ENCODE measurements at regions not wholly inside any gene's neighbourhood (a gene's known extent, or its start where the extent isn't known, plus 50 kb on each side); places are given as distances from the start of the nearest gene placed in this dataset.

DNA sequence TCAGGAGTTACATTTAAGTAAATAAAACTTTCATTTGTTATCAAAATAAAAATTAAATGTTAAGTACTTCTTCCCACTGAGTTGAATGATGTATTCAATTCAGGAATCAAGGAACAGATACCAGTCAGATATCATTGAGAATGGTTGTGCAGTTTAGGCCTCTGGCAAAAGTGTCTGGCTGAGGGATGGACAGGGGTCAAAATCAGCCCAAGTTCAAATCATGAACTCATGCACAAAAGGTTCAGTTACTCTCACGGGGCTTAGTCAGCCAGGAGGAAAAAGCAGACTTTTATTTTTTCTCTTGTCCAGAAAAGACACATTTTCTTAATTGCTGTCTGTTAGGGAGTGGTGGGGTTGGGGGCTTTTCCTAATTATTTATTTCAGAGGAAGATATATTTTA is 166.3 kb downstream of the RASSF9 start:
- no peak for DNase-seq (ENCODE audit: low read depth in 2 of 3, low spot score in 1 of 3)

DNA sequence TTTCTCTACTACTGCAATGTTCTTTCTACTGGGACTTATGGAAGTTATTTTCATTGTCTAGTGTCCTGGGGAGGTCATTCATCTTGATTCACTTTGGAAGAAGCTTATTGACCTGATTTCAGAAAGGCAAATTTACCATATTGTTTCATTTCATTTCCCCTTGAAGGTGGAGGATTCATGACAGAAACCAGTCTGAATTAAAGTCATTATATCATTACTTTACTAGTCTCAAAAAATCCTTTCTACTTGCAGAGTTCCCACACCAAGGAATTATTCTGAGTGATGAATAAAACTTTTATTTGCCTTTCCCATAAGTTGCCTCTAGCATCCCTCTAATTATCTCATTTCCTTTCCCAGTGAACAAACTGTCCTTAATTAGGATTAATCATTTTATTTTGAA is 163.8 kb downstream of the RASSF9 start:
- DNase-seq (ENCODE audit: low read depth in 2 of 3, low spot score in 1 of 3) = no peak

DNA sequence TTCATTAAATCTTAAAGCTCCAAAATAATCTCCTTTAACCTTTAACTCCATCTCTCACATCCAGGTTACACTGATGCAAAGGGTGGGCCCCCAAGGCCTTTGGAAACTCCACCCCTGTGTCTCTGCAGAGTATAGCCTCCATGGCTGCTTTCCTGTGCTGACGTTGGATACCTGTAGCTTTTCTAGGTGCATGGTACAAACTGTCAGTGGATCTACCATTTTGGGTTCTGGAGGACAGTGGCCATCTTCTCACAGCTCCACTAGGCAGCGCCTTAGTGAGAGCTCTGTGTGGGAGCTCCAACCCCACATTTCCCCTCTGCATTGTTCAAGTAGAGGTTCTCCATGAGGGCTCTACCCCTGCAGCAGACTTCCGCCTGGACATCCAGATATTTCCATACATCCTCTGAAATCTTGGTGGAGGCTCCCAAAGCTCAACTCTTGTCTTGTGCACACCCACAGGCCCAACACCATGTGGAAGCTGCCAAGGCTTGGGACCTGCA is 162.2 kb downstream of the RASSF9 start:
- no peak for DNase-seq (ENCODE audit: low read depth in 2 of 3, low spot score in 1 of 3)

DNA sequence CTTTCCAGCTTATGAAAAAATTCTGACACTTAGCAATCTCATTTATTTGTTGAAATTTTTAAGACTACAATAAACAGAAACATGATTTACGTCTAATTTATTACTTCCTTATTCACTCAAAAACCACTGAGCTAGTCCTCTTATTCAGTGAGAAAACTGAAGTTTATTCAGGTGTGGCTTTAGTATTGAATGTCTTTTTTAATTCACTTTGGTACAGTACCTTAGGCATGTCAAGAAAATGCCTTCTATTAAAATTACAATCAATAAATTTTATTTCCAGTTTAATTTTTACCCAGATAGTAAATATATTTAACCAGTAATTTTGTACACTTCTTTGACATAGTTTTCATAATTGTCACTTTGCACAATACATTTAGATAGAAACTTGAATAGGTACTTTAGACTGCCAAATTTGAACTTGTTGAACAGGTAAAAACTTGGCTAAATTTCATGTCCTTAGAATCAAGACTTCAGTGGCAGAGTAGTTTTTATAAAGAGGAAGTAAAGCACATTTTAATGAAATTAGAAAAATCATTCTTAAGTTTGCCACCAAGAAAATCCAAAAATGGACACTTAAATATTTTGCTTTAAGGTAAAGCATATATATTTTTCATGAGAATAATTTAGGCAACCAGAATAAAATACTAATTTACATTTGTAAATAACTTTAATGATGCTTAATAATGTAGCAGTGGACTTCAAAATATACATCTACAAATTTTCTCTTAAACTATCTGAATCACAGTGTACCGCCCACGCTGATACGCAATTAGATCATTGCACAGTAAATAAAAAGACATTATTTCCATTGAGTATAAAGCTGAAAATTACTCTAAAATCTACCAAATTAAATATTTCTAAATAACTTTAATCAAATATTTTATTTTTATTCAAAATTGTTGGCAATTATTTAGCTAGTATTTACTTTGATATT is 159.1 kb downstream of the RASSF9 start:
- no peak for DNase-seq (ENCODE audit: low read depth in 2 of 3, low spot score in 1 of 3)

DNA sequence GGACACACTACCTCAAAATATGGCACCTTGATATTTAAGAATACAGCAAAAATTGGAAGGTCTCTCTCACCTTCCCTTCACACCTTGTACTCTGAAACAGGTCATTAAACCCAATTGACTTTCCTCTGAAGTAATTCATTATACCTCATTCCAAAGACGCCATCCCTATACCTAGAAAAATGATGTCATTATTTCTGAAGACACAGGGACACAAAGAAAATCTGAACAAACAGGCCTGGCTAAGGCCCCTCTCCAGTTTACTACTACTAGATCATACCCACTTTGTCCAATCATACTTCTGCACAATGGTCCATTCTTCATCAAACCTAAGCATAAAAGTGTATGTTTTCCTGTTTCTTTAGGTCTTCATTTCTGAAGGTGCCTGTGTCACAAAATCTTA is 156.9 kb downstream of the RASSF9 start:
- no peak for DNase-seq (ENCODE audit: low read depth in 2 of 3, low spot score in 1 of 3)

DNA sequence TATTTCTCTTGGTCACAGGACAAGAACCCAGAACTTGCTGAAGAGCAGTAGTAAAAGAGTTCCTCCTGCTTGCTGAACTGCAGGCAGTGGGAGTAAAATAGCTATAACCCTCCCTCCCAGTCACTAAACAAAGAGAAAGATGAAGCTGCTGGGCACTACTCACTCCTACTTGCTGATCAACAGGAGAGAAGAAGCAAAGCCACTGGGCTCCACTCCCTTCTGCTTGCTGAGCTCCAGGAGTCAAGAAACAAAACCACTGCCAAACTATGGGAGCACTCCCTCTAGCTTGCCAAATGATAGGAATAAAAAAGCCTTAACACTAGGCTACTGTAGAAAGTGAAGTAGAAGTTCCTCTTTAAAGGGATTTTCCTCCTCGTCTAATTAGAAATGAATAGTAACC is 155.3 kb downstream of the RASSF9 start:
- no peak for DNase-seq (ENCODE audit: low read depth in 2 of 3, low spot score in 1 of 3)

DNA sequence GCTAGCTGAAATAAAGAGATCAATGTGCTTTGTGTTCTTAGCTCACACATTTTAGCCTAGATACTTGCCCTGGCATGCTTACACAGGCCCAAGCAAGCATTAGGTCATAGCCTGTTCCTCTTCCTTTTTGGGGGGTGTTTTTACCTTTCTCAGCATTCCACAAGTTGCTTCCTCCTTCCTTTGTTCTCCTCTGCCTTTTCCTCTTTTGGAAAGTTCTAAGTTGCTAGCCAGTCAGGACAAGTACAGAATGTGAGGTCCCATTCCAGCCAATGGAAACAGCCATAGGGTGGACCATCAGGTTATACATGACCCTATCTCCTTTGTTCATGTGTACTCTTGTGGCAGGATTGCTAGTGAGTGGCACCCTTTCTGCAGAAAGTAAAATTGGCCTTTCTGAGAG is 154.9 kb downstream of the RASSF9 start:
- DNase-seq (ENCODE audit: low read depth in 2 of 3, low spot score in 1 of 3) = no peak

DNA sequence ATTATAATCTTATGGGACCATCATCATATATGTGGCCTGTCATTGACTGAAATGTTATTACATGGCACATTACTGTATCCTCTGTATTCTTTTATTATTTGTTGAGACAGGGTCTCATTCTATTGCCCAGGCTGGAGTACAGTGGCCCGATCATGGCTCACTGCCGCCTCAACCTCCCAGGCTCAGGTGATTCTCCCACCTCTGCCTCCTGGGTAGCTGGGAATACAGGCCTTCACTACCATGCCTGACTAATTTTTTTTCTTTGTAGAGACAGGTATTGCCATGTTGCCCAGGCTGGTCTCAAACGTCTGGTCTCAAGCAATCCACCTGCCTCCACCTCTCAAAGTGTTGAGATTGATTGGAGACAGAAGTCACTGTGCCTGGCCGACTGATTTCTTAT is 153.2 kb downstream of the RASSF9 start:
- no peak for DNase-seq (ENCODE audit: low read depth in 2 of 3, low spot score in 1 of 3)

DNA sequence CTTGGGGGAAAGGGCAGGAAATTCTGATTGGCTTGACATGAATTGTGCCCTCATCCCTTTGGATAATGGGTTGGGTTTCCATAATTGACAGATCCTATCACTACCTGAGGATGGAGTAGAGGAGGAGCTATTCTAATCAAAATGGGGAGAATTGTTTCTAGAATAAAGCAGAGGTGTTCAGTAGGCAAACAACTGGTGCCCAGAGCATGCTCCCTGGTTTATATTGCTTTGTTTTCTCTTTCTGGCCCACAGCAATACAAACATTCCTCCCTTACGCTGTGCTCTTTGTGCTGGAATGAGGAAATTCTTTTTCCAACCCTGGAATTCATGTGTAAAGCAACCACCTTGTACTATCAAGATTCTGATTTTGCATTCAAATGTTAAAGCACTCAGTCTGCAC is 147.4 kb downstream of the RASSF9 start:
- DNase-seq (ENCODE audit: low read depth in 2 of 3, low spot score in 1 of 3) = no peak

DNA sequence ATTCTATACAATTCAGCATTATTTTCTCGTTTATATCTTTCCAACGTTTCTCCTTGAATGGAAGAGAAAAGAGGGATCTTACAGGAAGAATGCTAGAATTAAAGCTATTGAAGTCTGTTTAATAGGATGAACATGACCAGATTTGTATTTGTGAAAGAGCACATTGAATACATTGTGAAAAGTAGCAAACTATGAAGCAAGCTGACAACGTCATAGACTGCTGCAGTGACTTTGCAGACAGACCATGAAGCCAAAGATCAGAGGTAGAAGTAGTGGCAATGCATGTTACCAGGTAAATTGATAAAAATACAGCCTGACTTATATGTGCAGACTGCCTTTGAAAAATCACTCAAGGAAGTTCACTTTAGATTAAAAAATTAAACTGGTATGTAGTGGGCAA is 146.1 kb downstream of the RASSF9 start:
- DNase-seq (ENCODE audit: low read depth in 2 of 3, low spot score in 1 of 3) = no peak

DNA sequence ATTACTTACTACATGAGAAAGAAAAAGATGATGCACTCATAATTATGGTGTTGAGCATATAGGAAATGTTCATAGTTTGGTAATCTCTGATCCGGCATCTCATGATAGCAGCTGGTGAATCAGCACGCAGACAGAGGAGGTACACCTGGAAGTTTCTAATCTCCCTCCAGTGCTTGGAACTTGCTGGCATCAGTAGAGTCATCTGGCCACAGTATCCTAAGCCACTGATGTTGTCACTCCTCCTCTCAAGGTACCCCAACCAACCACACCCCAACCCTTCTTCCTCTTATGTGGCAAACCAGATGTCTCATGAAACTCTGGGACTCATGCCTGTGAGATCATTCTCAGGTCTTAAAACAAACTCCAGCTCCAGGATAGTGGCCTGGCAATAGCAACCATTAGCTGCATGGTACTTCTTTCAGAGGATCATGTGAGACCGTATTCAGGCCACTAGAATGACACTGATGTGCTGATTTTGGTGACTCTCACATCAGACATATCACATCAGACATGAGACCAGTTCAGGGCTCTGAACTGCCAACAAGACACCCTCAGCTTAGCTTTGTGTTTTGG is 143.0 kb downstream of the RASSF9 start:
- no peak for DNase-seq (ENCODE audit: low read depth in 2 of 3, low spot score in 1 of 3)

DNA sequence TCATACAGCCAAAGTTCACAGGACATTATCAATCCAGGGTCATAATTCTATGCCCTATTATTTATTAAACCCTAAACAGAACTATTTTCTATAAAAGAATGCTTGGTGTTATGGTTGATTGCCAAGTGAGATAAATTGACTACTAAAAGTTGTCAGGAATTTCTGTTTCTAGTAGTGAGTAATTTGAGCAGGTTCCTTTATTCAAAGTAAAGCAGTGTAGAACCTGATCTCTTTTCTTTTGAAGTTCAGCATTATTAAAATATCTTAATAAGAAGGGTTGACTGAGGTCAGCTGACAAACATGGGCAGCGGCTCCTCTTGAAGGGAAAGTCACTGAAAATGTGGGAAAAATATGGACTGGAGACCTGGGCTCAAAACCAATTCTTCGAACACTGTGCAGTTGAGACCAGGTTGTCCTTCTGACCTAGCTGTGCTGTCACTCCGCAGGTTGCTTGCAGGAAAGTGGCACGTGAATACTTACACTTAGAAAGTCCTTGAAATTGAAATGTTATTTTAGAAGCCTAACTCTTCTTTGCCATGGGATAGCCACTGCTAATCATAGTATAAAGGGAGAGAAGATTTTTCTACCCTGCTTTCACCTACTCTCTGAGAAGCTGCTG is 141.0 kb downstream of the RASSF9 start:
- DNase-seq (ENCODE audit: low read depth in 2 of 3, low spot score in 1 of 3) = no peak

DNA sequence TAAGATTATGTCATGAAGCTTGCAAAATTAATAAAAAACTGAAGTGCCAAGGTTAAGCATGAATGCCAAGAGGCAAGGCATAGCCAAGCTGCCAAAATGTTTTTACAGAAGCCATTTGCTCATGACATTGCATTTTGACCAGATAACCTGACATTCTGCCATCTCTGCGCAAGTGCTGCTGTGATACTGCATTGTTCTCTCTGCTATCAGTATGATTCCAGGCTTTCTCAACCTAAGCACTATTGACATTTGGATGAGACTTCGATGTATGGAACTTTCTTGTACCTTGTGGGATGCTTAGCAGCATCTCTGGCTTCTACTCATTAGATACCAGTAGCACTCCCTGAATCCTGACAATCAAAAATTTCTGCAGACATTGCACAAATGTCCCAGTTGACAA is 139.2 kb downstream of the RASSF9 start:
- DNase-seq (ENCODE audit: low read depth in 2 of 3, low spot score in 1 of 3) = no peak

DNA sequence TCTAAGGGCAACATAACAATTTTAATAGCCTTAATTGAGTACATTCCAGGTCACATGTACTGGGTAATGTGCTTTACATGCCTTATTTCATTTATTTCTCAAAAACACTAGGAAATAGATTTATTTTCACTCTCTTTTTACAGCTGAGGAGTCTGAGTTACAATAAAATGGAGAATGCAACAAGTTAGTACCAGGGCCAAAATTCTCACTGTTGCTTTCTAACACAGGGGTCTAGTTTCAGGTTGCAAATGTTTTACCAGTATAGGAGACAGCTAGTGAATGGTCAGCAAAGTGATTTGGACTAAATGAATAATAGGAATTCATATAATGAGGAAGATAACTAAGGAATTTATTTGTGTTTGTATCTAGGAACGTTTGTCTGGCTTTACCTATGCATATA is 137.3 kb downstream of the RASSF9 start:
- no peak for DNase-seq (ENCODE audit: low read depth in 2 of 3, low spot score in 1 of 3)

DNA sequence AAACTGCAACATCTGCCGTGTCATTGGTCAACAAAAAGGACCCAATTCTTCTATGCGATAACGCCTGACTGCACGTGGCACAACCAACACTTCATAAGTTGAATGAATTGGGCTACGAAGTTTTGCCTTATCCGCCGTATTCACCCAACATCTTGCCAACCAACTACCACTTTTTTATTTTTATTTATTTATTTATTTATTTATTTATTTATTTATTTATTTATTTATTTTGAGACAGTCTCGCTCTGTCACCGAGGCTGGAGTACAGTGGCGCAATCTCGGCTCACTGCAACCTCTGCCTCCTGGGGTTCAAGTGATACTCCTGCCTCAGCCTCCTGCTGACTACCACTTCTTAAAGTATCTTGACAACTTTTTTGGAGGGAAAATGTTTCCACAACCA is 127.4 kb downstream of the RASSF9 start:
- no peak for DNase-seq (ENCODE audit: low read depth in 2 of 3, low spot score in 1 of 3)

DNA sequence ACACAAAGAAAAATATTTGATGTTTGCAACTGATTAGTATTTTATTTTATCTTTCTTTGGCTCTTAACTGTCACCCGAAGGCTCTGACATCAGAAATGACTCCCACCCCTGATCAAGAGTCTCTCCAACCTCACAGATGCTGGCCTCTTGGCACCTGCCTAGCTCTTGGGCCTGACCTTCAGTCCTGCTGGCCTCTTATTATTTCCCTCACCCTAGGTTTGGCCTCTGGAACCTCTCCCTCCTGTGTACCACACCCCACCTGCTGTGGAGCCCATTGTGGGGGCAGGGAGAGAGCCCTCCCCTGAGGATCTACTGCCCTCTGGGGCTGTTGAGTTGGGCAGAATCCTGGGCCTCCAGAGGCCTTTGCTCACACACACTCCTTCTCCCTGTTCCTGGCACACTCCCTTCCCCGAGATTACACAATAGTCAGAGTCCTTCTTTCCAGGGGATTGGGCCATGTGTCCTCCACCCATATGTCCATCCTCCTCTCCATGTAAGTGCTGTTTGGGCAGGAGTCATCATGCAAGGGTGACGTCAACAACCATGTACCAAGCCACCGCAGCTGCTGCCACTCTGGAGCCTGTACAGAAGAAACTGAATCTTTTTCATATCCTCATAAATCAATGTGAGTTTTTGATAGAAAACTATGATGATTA is 124.3 kb downstream of the RASSF9 start:
- DNase-seq (ENCODE audit: low read depth in 2 of 3, low spot score in 1 of 3) = no peak

DNA sequence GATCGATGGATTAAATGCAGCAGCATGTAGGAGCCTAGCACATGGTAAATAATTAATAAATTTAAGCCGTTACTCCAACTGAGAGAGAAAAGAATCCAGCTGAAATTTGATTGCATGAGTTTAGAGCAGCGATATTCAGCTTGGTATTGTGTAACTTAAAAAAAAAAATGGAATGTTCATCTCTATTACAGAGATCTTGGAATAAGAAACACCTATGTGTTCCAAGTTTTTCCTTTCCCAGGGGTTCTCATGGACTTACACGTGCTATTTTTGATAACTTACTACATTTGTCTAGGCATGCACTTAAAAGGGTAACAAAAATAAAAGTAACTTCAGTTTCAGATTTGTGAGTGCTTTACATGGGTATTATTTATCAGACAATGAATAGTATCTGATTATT is 122.8 kb downstream of the RASSF9 start:
- no peak for DNase-seq (ENCODE audit: low read depth in 2 of 3, low spot score in 1 of 3)

DNA sequence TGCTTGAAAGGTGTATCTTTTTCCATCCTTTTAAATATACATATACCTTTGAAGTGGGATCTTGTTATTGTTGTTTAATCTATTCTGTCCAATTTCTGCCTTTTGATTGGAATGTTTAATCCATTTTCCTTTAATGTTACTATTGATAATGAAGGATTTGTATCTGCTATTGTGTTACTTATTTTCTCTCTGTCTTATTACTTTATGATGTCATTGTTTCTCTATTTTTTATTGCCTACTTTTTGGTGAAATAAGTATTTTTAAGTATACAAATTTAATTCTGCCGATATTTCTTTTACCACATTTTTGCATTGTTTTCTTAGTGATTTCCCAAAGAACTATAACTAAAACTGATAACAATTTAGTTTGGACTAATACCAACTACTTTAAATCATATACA is 121.8 kb downstream of the RASSF9 start:
- DNase-seq (ENCODE audit: low read depth in 2 of 3, low spot score in 1 of 3) = no peak

DNA sequence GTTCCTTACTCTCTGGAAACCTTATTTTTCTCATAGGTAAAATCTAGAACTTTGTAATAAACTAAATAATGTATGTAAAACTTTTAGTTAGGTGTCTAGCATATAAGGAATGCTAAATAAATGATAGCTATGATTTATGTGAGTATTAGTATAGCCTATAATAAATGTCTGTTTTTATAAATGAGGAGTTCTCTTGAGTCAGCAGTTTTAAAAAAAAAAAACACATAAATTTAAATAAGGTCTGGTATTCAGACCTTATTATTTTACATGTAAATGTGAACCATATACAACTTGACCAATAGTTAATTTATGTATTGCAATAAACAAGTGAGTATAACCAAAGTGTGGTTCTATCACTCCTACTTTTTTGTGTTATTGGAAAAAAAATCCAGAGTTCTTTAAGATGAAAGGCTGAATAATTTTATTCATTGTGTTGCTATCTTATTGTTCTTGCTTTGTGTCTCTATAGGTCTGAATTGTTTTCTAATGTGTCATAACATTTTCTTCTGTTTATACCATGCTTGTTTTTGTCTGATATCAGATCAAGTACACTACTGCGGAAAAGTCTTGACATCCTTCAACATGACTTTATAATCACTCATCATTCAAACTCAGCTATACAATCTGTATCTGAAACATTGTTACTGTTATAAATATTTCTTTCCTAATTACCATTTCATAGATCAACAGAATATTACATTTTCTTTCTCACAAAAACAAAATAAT is 115.7 kb downstream of the RASSF9 start:
- DNase-seq (ENCODE audit: low read depth in 2 of 3, low spot score in 1 of 3) = no peak

DNA sequence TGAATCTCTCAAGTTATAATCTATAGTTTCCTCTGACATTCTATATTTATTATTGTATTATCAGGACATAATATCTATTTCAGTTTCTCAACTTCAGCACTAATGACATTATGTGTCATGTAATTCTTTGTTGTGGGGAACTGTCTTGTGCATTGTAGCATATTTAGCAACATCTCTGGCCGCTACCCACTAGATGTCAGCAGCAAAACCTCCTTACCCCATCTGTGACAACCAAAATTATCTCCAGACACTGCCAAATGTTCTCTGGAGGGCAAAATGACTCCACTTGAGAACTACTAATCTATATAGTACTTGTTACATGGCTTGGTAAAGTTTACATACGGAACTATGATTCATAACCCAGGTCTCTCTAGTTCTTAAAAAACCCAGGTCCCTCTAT is 110.2 kb downstream of the RASSF9 start:
- no peak for DNase-seq (ENCODE audit: low read depth in 2 of 3, low spot score in 1 of 3)

DNA sequence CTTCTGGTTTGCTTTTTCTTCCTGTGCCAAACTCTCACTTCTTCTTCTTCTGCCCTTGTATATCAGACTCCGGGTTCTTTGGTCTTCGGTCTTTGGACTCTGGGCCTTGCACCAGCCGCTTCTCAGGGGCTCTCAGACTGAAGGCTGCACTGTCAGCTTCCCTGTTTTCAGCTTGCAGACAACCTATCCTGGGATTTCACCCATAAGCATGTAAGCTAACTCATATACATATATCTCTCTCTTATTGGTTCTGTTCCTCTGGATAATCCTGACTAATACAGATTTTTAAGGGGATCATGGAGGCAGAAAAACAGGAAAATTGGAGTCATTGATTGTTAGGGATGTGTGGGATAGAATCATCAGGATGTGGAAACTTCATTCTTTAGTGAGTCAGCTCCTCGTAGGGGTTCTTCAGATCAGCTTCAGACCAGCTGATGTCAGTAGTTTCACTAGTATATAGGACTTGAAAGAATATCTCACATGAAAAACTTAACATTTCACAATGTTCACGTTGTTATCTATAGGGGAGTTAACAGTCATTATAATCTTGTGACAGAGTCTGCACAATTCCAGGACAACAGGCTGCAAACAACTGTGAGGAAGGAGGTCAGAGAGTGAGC is 102.9 kb downstream of the RASSF9 start:
- no peak for DNase-seq (ENCODE audit: low read depth in 2 of 3, low spot score in 1 of 3)

Measured in stimulated activated CD4-positive, alpha-beta T cell treated with anti-CD3 and anti-CD28 coated beads, Interleukin-12 subunit alpha, Interleukin-12 subunit beta, amount 100 ng/mL, for 48 hours (primary cell).